HFF-Myc (cell line): ENCODE measurements at regions not wholly inside any gene's neighbourhood (a gene's known extent, or its start where the extent isn't known, plus 50 kb on each side); places are given as distances from the start of the nearest gene placed in this dataset.
"Not testable (repeated sequence)": the region's sequence is repeated elsewhere in the genome, so short reads cannot be mapped to it uniquely, and the experiment has no call there.

ENCODE experiments used
- DNase-seq: peaks from one replicate; pipeline ENCODE4 v3.0.0-alpha.2; 2011; ENCODE audit warnings: low read depth; ENCODE audit errors: extremely low read depth
- H3K4me3 ChIP-seq: replicated peaks from 2 replicates; pipeline ENCODE4 v1.5.1; 2011; ENCODE audit warnings: low read depth, mild to moderate bottlenecking, control low read depth, low read length
- TF ChIP-seq, protein P1 (sequence below): IDR thresholded peaks from 2 replicates; pipeline ENCODE4 v1.5.1; 2012; ENCODE audit warnings: mild to moderate bottlenecking, low read depth, low read length, control low read depth; ENCODE audit errors: missing control alignments

DNA sequence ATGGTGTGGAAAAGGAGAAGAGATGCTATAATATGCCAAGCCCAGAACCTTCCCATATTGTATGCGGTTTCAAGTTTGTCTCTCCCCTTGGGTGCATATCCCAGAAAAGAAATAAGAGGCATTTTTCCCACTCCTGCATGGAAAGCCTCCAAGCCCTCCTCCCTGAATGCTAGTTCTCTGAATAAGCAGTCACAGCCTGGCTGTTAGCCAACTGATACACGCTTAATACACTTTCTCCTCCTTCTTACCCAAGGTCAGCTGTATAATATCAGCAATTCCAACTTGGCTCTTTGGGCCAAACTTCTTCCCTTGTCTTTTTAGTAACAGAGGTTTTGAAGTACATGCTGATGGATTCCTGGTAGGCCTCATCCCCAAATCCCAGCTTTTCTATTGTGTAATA, 440.1 kb downstream of the EPHA7 start:
- no peak for DNase-seq
- TF ChIP-seq, protein P1, sequence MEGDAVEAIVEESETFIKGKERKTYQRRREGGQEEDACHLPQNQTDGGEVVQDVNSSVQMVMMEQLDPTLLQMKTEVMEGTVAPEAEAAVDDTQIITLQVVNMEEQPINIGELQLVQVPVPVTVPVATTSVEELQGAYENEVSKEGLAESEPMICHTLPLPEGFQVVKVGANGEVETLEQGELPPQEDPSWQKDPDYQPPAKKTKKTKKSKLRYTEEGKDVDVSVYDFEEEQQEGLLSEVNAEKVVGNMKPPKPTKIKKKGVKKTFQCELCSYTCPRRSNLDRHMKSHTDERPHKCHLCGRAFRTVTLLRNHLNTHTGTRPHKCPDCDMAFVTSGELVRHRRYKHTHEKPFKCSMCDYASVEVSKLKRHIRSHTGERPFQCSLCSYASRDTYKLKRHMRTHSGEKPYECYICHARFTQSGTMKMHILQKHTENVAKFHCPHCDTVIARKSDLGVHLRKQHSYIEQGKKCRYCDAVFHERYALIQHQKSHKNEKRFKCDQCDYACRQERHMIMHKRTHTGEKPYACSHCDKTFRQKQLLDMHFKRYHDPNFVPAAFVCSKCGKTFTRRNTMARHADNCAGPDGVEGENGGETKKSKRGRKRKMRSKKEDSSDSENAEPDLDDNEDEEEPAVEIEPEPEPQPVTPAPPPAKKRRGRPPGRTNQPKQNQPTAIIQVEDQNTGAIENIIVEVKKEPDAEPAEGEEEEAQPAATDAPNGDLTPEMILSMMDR: no peak
- H3K4me3 ChIP-seq: no peak overlapping the region

DNA sequence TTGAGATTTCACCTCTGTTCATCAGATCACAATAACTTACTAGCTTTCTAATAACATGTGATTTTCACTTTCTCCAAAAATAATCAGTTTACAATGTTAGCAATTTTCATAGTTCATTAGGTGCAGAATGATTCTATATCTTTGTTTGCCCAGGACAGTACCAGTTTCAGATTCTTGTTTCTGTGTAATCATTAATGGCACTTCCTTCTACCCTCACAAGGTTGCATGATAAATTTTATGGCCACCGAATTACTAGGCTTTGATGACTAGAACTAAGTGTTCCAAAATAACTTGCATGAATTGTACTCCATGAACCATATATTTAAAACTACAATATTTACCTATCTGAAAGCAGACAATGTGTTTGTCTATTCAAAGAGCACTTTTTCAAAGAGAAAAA, 442.3 kb downstream of the EPHA7 start:
- no peak for DNase-seq
- TF ChIP-seq, protein P1: no peak
- no peak overlapping the region for H3K4me3 ChIP-seq

DNA sequence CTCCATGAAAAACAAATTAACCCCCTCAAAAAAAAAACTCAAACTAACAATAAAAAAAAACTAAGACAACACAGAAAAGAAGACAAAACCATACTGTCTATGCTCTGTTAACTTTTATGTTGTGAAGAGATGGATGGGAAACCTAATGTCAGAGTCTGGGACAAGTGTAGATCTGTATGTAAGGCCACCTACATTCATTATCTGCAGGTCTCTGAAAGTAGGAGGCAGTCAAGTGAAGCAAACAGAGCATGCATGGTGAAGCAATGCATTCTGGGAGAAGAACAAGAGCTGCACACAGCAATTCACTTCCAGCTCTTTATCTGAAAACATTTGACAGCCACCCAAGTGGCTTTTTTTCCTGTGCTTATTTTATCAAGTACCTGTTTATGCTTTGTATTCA, 452.0 kb downstream of the EPHA7 start:
- no peak overlapping the region for H3K4me3 ChIP-seq
- TF ChIP-seq, protein P1: no peak
- no peak for DNase-seq

DNA sequence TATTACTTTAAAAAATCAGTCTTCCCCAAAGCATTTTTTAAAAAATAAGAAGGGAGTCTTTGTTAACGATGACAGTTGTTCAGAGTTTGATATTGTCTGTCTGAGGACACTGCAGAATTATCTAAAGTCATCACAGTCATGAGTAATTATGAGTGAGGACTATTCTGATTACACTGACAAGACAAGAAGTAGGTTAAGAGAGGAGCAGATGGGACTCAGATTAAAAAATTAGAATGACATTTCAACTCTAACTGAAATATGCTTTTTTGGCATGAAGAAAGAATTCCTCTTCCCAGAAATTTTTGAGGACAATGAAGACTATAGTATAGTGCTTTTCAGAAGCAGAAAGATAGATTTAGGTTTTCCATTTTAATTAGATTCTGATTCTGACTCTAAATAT, 456.5 kb downstream of the EPHA7 start:
- no peak for DNase-seq
- H3K4me3 ChIP-seq: no peak overlapping the region
- TF ChIP-seq, protein P1: no peak

DNA sequence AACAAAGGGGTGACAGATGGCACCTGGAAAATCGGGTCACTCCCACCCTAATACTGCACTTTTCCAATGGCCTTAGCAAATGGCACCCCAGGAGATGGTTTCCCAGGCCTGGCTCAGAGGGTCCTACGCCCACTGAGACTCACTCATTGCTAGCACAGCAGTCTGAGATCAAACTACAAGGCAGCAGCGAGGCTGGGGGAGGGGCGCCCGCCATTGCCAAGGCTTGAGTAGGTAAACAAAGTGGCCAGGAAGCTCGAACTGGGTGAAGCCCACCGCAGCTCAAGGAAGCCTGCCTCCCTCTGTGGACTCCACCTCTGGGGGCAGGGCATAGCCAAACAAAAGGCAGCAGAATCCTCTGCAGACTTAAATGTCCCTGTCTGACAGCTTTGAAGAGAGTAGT, 467.2 kb downstream of the EPHA7 start:
- not testable (repeated sequence) for DNase-seq, H3K4me3 ChIP-seq

DNA sequence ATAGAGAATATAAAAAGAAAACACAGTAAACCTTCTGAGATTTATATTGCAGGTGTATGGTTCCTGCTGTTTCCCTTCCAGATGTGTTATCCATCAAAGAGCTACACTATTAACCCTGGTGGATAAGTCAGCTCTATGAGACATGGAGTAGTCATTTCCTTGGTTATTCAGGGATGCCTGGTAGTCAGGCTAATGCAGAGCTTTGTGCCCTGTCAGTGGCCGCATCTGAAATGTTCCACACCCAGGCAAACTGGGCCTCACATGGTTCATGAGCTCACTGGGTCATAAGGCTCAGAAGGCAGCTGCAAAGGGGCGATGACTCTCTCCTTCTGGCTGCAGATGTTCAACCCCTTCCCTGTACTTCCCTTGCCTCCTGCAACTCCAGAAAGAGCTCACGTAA, 473.6 kb downstream of the EPHA7 start:
- TF ChIP-seq, protein P1: no peak
- DNase-seq: no peak
- H3K4me3 ChIP-seq: no peak overlapping the region

DNA sequence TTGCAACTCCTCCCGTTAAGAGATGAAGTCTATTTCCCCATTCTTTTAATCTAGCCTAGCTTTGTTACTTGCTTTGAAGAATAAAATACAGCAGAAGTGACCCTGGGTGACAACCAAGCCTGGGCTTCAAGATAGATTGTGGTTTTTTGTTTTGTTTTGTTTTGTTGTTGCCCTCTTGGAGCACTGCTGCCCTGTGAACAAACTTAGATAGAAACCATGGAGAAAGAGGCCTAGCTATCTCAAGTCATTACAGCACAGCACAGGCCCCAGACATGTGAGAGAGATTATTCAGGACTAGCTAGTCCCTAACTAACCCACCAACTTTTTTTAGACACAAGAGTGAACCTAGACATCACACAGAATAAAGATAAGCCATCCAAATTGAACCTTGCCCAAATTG, 475.2 kb downstream of the EPHA7 start:
- DNase-seq: no peak
- TF ChIP-seq, protein P1: no peak
- H3K4me3 ChIP-seq: no peak overlapping the region
